ENCODE measurements at regions not wholly inside any gene's neighbourhood (a gene's known extent, or its start where the extent isn't known, plus 50 kb on each side); places are given as distances from the start of the nearest gene placed in this dataset.
A peak's percentile ranks its signal among the peaks of the same experiment; 100 is the strongest.

- in situ Hi-C loops (cut with MboI), result no loop called here
- intact Hi-C loops (cut with micrococcal nuclease), result no loop called here
- Histone ChIP-seq H3K9me1 (ENCODE audit: control insufficient read depth, insufficient read depth, low read length) (no peaks in the 10 kb centered on the region), H4K20me1 (replicated peaks; ENCODE audit: control insufficient read depth, insufficient read depth, low read length) (no peaks in the 10 kb centered on the region), H3K9ac (ENCODE audit: insufficient read depth in 1 of 2, low read depth in 2 of 2, low read length in 2 of 2) (no peak overlapping the region), H3K79me2 (ENCODE audit: control insufficient read depth, insufficient read depth, low read length) (no peaks in the 10 kb centered on the region), H3K9me3 (replicated peaks; ENCODE audit: control insufficient read depth, insufficient read depth, low read depth, low read length) (no peaks in the 10 kb centered on the region), H3K27me3 (ENCODE audit: control insufficient read depth in 2 of 2, insufficient read depth in 2 of 2, low read length in 2 of 2) (no peaks in the 10 kb centered on the region; a peak in 1 of 5 replicates), H3K4me3 (no peak overlapping the region), H3K27ac (ENCODE audit: extremely low read depth, low read depth, low read length) (no peak overlapping the region), H3K4me1 (replicated peaks in 1 of 2; ENCODE audit: control insufficient read depth in 2 of 2, insufficient read depth in 2 of 2, low read length in 2 of 2) (no peaks in the 10 kb centered on the region), H3K4me2 (ENCODE audit: insufficient read depth, low read length) (no peak overlapping the region), H3K36me3 (ENCODE audit: control insufficient read depth, insufficient read depth, low read length) (no peaks in the 10 kb centered on the region), H2AFZ (ENCODE audit: low read depth, low read length) (no peak overlapping the region)
- TF ChIP-seq GTF2E2 (tag; IDR thresholded peaks at IDR 0.05) (no peak), BRF1 (IDR thresholded peaks at IDR 0.05; ENCODE audit: borderline replicate concordance, extremely low read depth, insufficient read length) (no peak), ZNF444 (CRISPR knock-in tag; IDR thresholded peaks at IDR 0.05) (no peak), CAMTA2 (CRISPR knock-in tag; conservative IDR thresholded peaks at IDR 0.05) (no peak), COPS2 (conservative IDR thresholded peaks at IDR 0.05) (no peak), FUS (optimal IDR thresholded peaks at IDR 0.05; ENCODE audit: low read depth, low read length) (no peak), NR1H2 (CRISPR knock-in tag; IDR thresholded peaks at IDR 0.05) (no peak), ESRRA (IDR thresholded peaks at IDR 0.05; ENCODE audit: borderline replicate concordance, low read depth) (no peak), PURB (CRISPR knock-in tag; IDR thresholded peaks at IDR 0.05; ENCODE audit: low read depth) (no peak), KAT2B (IDR thresholded peaks at IDR 0.05; ENCODE audit: low read depth, low read length) (no peak), ZNF561 (CRISPR knock-in tag; conservative IDR thresholded peaks at IDR 0.05) (no peak), MAX (CRISPR knock-in tag; IDR thresholded peaks at IDR 0.05) (no peak)
- peak in 1 of 4 experiments; percentile 7 for DNase-seq (ENCODE audit: extremely low read depth in 1 of 4, low spot score in 3 of 4)
- 0% methylated on average over 3 of the region's 4 CpGs for WGBS (ENCODE audit: insufficient coverage, low coverage, missing lambda C conversion rate)
- FAIRE-seq, result no peak
- BruUV-seq (replicated peaks), result no TSS peak
- ChIA-PET POLR2A (interaction anchor here (0.8 kb wide), 1 partner anchor 13 kb away, joined by 3 read pairs; no protein-coding TSS in a partner anchor), CTCF (ENCODE audit: low intra/inter-chr PET ratio) (no interaction called here)
- no peak for ATAC-seq
Observed at GRCh38 chr17:14454746-14455145, 153.9 kb downstream of the HS3ST3B1 start.
